PFSK-1 (cell line): ENCODE measurements at regions not wholly inside any gene's neighbourhood (a gene's known extent, or its start where the extent isn't known, plus 50 kb on each side); places are given as distances from the start of the nearest gene placed in this dataset.

ENCODE experiments used
- POLR2AphosphoS5 ChIP-seq: IDR thresholded peaks from 2 replicates; pipeline ENCODE4 v1.6.1; 2012; ENCODE audit warnings: low read depth, mild to moderate bottlenecking, control low read depth, low read length, moderate library complexity
- SIN3A ChIP-seq: IDR thresholded peaks from 2 replicates; pipeline ENCODE4 v1.6.1; 2012; ENCODE audit warnings: mild to moderate bottlenecking, low read length, moderate library complexity, borderline replicate concordance; ENCODE audit not compliant: insufficient read depth

DNA sequence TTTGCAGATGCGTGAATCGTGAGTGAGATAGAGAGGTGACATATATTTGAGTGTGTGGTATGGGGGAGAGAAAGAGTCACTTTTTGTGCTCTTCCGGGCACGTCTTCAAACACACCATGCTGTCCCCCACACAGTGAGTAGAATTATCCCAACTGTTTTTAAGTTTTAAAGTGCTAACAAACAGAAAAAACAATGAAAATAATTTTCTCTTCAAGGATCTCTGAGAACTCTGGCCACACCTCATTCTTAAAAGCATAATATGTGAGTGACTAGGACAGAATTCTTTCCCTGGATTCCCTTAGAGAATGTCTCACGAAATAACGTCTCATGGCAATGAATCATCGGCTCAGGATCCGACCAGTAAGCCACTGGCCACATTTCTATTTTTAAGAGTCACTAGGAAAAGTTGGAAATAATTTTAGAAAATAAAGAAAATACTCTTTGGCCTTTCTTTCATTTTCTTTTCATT, 235.7 kb upstream of the ZNF217 start:
- TF ChIP-seq SIN3A = no peak
- no peak for TF ChIP-seq POLR2AphosphoS5
